Ishikawa (cell line): ENCODE measurements at regions not wholly inside any gene's neighbourhood (a gene's known extent, or its start where the extent isn't known, plus 50 kb on each side); places are given as distances from the start of the nearest gene placed in this dataset.

Source experiments
- CEBPB ChIP-seq: IDR thresholded peaks from 2 replicates; pipeline ENCODE4 v1.6.1; 2012
- CREB1 ChIP-seq: IDR thresholded peaks from 2 replicates; pipeline ENCODE4 v1.6.1; 2012; ENCODE audit warnings: low read depth
- EGR1 ChIP-seq: IDR thresholded peaks from 2 replicates; pipeline ENCODE4 v1.6.1; 2012
- EP300 ChIP-seq: IDR thresholded peaks from 2 replicates; pipeline ENCODE4 v1.6.1; 2012; ENCODE audit warnings: borderline replicate concordance
- FOXM1 ChIP-seq: IDR thresholded peaks from 2 replicates; pipeline ENCODE4 v1.6.1; 2012; ENCODE audit warnings: low read depth, borderline replicate concordance
- NFIC ChIP-seq: IDR thresholded peaks from 2 replicates; pipeline ENCODE4 v1.6.1; 2012
- RAD21 ChIP-seq: IDR thresholded peaks from 2 replicates; pipeline ENCODE4 v1.6.1; 2012; ENCODE audit warnings: low read depth
- REST ChIP-seq: IDR thresholded peaks from 2 replicates; pipeline ENCODE4 v1.6.1; 2012; ENCODE audit warnings: low read depth, mild to moderate bottlenecking
- TAF1 ChIP-seq: IDR thresholded peaks from 2 replicates; pipeline ENCODE4 v1.6.1; 2012; ENCODE audit warnings: low read depth, mild to moderate bottlenecking
- TCF12 ChIP-seq: IDR thresholded peaks from 2 replicates; pipeline ENCODE4 v1.6.1; 2012; ENCODE audit warnings: low read depth
- TEAD4 ChIP-seq: IDR thresholded peaks from 2 replicates; pipeline ENCODE4 v1.6.1; 2012
- YY1 ChIP-seq: IDR thresholded peaks from 2 replicates; pipeline ENCODE4 v1.6.1; 2012; ENCODE audit warnings: low read depth
- ZBTB7A ChIP-seq: IDR thresholded peaks from 2 replicates; pipeline ENCODE4 v1.6.1; 2012; ENCODE audit warnings: low read depth
- TF ChIP-seq, protein P1 (sequence below): IDR thresholded peaks from 2 replicates; pipeline ENCODE4 v1.6.1; 2012
- TF ChIP-seq, protein P2 (sequence below): IDR thresholded peaks from 2 replicates; pipeline ENCODE4 v1.6.1; 2012

DNA sequence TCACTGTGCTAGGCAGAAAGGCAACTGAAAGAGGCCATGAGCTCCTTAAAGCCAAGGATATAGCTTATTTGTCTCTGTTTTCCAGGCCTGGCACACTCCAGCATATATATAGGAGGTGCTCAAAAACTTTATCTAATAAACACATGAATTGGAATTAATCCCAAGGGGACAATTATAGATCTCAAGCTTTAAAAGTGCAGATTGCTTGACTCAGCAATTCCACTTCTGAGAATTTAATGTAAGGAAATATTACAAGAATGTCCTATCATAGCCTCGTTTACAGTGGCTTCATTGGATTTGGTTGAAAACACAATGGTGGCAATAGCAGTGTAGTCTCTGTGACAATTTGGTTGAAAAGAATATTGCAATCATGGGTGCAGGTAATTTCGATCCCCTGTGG is 267.3 kb downstream of the SHQ1 start:
- TF ChIP-seq EGR1 (no peak), REST (no peak), CREB1 (no peak), TCF12 (no peak), CEBPB (no peak), EP300 (no peak), NFIC (no peak), TAF1 (no peak), YY1 (no peak)

DNA sequence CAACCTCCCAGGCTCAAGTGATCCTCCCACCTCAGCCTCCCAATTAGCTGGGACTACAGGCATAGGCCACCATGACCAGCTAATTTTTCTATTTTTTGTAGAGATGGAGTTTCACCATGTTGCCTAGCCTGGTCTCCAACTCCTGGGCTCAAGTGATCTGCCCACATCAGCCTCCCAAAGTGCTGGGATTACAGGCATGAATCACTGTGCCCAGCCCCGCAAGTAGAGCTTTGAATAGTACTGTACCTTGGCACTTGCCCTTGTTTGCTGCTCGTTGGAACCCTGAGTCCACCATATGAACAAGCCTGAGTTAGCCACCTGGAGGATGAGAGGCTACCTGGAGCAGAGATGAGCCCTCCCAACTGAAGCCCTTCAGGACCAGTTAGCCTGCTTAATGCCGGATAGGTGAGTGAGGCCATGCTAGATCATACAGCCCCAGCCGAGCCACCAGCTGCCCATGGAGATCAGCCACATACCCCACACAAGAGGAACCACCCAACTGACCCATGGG is 267.9 kb downstream of the SHQ1 start:
- no peak for TF ChIP-seq CREB1
- no peak for TF ChIP-seq CEBPB
- TF ChIP-seq NFIC: no peak
- TF ChIP-seq, protein P1, sequence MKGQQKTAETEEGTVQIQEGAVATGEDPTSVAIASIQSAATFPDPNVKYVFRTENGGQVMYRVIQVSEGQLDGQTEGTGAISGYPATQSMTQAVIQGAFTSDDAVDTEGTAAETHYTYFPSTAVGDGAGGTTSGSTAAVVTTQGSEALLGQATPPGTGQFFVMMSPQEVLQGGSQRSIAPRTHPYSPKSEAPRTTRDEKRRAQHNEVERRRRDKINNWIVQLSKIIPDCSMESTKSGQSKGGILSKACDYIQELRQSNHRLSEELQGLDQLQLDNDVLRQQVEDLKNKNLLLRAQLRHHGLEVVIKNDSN: no peak
- no peak for TF ChIP-seq REST
- TF ChIP-seq YY1: no peak

- no peak for TF ChIP-seq ZBTB7A
- no peak for TF ChIP-seq TCF12
- TF ChIP-seq FOXM1: no peak
- TF ChIP-seq, protein P2, sequence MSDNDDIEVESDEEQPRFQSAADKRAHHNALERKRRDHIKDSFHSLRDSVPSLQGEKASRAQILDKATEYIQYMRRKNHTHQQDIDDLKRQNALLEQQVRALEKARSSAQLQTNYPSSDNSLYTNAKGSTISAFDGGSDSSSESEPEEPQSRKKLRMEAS: no peak
Measured at GRCh38 chr3:72579581-72580245, 268.5 kb downstream of the SHQ1 start.

DNA sequence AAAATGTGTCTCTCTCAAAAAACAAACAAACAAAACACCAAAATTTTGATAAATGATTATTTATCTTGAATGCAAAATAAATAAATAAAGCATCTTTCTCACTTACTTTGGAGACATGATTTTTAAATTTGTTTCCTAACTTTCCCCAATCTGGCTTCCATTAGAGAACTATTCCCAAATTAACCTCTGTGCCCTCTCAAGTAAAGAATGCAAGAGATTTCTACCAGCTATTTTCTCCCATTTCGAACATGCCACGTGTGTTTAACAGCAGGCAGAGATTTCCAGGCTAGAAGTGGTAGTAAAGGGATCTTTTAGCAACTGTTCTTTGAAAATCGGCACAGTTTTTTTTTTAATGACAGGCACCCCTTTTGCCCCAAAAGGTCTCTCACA is 269.1 kb downstream of the SHQ1 start:
- TF ChIP-seq NFIC: no peak
- no peak for TF ChIP-seq CEBPB
- no peak for TF ChIP-seq TEAD4
- TF ChIP-seq CREB1: no peak
- no peak for TF ChIP-seq TAF1
- no peak for TF ChIP-seq REST
- TF ChIP-seq TCF12: no peak
- no peak for TF ChIP-seq ZBTB7A
- no peak for TF ChIP-seq EGR1
- TF ChIP-seq EP300: no peak
- no peak for TF ChIP-seq RAD21
- no peak for TF ChIP-seq FOXM1
- TF ChIP-seq, protein P2: no peak
- TF ChIP-seq YY1: no peak
- TF ChIP-seq, protein P1: no peak

DNA sequence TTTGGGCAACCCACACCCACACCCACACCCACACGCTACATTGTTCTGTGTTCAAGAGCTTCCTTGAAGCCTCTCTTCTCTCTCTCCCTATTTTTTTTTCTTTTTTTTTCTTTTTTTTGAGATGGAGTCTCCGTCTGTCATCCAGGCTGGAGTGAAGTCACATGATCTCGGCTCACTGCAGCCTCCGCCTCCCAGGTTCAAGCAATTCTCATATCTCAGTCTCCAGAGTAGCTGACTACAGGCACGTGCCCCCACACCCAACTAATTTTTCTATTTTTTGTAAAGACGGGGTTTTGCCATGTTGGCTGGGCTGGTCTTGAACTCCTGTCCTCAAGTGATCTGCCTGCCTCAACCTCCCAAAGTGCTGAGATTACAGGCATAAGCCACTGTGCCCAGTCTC is 271.1 kb downstream of the SHQ1 start:
- no peak for TF ChIP-seq TAF1
- no peak for TF ChIP-seq FOXM1
- no peak for TF ChIP-seq RAD21
- no peak for TF ChIP-seq NFIC
- TF ChIP-seq CEBPB: no peak
- TF ChIP-seq, protein P2: no peak
- TF ChIP-seq CREB1: no peak
- TF ChIP-seq, protein P1: no peak
- no peak for TF ChIP-seq TEAD4
- no peak for TF ChIP-seq REST
- no peak for TF ChIP-seq ZBTB7A
- no peak for TF ChIP-seq EP300
- TF ChIP-seq EGR1: no peak
- no peak for TF ChIP-seq YY1
- TF ChIP-seq TCF12: no peak
